Tibial artery (tissue), 4 donors: ENCODE measurements at regions not wholly inside any gene's neighbourhood (a gene's known extent, or its start where the extent isn't known, plus 50 kb on each side); places are given as distances from the start of the nearest gene placed in this dataset.

Source experiments
- DNase-seq, 2 donors: peaks; one replicate each; pipeline ENCODE4 v3.0.0-alpha.2; 2019
- H3K27ac ChIP-seq, 2 donors: fragments of 200-600 bp; sonication (generic) in 1 of 2; 1 replicate in 1 of 2; 2 replicates in 1 of 2; pipeline ENCODE4 v1.5.1; 2018 to 2019; ENCODE audit warnings: mild to moderate bottlenecking in 1 of 2
- H3K27me3 ChIP-seq, 2 donors: fragments of 200-600 bp; sonication (generic) in 1 of 2; one replicate each; pipeline versions ENCODE4 v1.5.1 to v1.6.0; 2016 to 2019
- H3K36me3 ChIP-seq, 3 donors: fragments of 200-600 bp; sonication (generic) in 2 of 3; one replicate each; pipeline ENCODE4 v1.5.1; 2016 to 2019; ENCODE audit warnings: mild to moderate bottlenecking in 2 of 3
- H3K4me1 ChIP-seq, 4 donors: fragments of 200-600 bp; sonication (generic) in 2 of 4; 1 replicate in 3 of 4; 2 replicates in 1 of 4; pipeline ENCODE4 v1.5.1; 2016 to 2019
- H3K4me3 ChIP-seq, 2 donors: fragments of 200-600 bp; sonication (generic) in 1 of 2; 1 replicate in 1 of 2; 2 replicates in 1 of 2; pipeline ENCODE4 v1.5.1; 2018 to 2019; ENCODE audit warnings: mild to moderate bottlenecking in 2 of 2
- H3K9me3 ChIP-seq, 3 donors: fragments of 200-600 bp; sonication (generic) in 1 of 3; one replicate each; pipeline ENCODE4 v1.5.1; 2016 to 2019
- intact Hi-C: fragments of 100-400 bp; cut with DNase I; formaldehyde crosslinking; loops from one replicate; pipeline ENCODE4 v1.15.0; 2023; ENCODE audit warnings: low total_unique reads
- TF ChIP-seq, protein P1 (sequence below), 2 experiments: fragments of 200-600 bp in 1 of 2; fragments of 450-650 bp in 1 of 2; IDR thresholded peaks; one replicate each; pipeline ENCODE4 v1.5.1; 2017 to 2019; ENCODE audit warnings: antibody characterized with exemption in 2 of 2, mild to moderate bottlenecking in 1 of 2, moderate library complexity in 1 of 2

DNA sequence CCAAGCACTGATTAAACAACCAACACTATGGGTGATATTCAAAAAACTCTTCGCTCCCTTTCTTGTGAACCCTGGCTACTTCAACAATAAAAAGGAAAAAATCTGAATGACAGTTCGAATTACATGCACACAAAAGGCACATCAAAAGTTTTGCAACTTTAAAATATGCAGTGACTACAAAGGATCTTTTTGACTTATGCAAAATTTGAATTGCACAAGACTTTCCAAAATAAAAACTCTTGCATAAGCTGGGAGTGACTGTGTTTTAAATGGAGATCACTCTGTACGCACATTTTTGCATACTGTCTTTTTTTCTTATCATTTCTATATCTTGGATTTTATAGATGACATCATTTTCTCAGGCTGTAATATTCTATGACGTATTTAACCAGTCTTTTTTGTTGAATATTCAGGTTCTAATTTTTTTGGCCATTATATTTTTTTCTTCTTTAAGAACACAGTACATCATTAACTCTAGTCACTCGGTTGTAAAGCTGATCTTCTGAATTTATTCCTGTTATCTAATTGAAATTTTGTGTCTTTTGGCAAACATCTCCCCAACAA, 667.6 kb upstream of the TBX3 start:
- DNase-seq, result no peak
- intact Hi-C loops, result no loop called here
- TF ChIP-seq, protein P1, sequence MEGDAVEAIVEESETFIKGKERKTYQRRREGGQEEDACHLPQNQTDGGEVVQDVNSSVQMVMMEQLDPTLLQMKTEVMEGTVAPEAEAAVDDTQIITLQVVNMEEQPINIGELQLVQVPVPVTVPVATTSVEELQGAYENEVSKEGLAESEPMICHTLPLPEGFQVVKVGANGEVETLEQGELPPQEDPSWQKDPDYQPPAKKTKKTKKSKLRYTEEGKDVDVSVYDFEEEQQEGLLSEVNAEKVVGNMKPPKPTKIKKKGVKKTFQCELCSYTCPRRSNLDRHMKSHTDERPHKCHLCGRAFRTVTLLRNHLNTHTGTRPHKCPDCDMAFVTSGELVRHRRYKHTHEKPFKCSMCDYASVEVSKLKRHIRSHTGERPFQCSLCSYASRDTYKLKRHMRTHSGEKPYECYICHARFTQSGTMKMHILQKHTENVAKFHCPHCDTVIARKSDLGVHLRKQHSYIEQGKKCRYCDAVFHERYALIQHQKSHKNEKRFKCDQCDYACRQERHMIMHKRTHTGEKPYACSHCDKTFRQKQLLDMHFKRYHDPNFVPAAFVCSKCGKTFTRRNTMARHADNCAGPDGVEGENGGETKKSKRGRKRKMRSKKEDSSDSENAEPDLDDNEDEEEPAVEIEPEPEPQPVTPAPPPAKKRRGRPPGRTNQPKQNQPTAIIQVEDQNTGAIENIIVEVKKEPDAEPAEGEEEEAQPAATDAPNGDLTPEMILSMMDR (IDR thresholded peaks at IDR 0.05), result no peak

DNA sequence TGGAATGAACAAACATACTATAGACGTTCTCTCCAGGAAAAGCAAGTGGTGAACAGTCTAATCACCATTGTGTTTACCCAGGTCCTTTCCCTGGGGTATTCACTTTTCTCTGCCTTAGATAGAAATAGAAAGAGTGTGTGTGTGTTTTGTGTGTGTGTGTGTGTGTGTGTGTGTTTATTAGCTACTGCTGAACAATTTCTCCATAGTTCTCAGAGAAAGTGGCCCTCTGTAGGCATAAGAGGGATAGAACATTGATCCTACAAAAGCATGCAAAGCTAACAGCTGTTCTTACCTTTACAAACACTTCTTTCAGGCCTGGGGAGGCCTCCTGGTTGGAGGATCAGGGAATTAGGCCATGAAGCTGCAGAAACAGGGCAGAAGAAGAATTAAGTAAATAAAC, 665.7 kb upstream of the TBX3 start:
- H3K27ac ChIP-seq, result no peak overlapping the region
- intact Hi-C loops, result no loop called here
- no peak overlapping the region for H3K4me3 ChIP-seq
- no peaks in the 10 kb centered on the region for H3K36me3 ChIP-seq
- no peak for DNase-seq
- TF ChIP-seq, protein P1 (IDR thresholded peaks at IDR 0.05), result no peak
- H3K9me3 ChIP-seq, result no peaks in the 10 kb centered on the region
- H3K4me1 ChIP-seq, result peaks cover 0 to 10% (median 6%) of the 10 kb centered on the region in 4 donors
- no peaks in the 10 kb centered on the region for H3K27me3 ChIP-seq

More for the DNA sequence above, 667.6 kb upstream of the TBX3 start:
- Histone ChIP-seq H3K9me3 (no peaks in the 10 kb centered on the region), H3K27me3 (no peaks in the 10 kb centered on the region), H3K4me1 (peaks cover 0 to 11% (median 6%) of the 10 kb centered on the region in 4 donors), H3K4me3 (no peak overlapping the region), H3K27ac (no peak overlapping the region), H3K36me3 (no peaks in the 10 kb centered on the region)

DNA sequence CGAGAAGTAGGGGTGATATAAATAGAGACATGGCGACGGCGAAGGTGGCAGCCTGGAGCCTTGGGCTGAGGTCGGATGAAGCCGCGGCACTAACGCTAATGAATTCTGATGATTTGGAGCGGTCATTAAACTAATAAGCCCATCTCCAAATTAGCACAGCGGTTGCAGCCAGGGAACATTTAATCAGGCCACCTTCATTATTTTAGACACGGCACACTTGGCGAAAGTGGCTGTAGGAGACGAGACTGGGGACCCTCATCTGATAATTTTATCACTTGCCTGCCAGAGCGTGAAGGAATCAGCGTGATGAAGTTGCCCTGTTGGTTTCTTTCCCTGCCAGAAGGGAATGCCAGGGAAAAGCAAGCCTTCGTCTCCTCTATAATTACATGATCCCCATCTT, 664.3 kb upstream of the TBX3 start:
- Histone ChIP-seq H3K27me3 (no peaks in the 10 kb centered on the region), H3K36me3 (no peaks in the 10 kb centered on the region), H3K9me3 (no peaks in the 10 kb centered on the region), H3K27ac (no peak overlapping the region), H3K4me1 (no peaks in the 10 kb centered on the region), H3K4me3 (no peak overlapping the region)
- intact Hi-C loops, result no loop called here
- DNase-seq, result no peak
- TF ChIP-seq, protein P1 (IDR thresholded peaks at IDR 0.05), result no peak

DNA sequence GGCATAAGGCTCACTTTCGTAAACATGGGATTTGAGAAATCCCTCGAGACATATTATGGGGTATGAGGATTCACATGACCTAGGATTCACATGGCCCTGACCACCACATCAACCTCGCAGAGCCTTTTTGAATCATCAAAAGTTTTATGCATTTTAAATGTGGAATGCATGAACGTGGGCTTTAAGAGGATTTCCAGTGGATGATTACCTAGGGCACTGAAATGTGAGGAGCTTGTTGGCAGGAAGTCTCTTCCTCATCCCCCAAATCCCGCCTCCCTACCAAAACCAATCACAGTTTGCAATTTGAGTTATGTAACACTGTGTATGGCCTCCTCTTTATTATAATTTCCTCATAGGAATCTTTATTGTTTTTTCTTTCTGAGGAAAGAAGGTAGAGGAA, 659.6 kb upstream of the TBX3 start:
- H3K4me1 ChIP-seq, result peaks cover 0 to 15% (median 5%) of the 10 kb centered on the region in 4 donors
- H3K36me3 ChIP-seq, result no peaks in the 10 kb centered on the region
- intact Hi-C loops, result no loop called here
- H3K27me3 ChIP-seq, result no peaks in the 10 kb centered on the region
- DNase-seq, result no peak
- no peaks in the 10 kb centered on the region for H3K9me3 ChIP-seq
- no peak overlapping the region for H3K4me3 ChIP-seq
- H3K27ac ChIP-seq, result no peak overlapping the region
- TF ChIP-seq, protein P1 (IDR thresholded peaks at IDR 0.05), result no peak

DNA sequence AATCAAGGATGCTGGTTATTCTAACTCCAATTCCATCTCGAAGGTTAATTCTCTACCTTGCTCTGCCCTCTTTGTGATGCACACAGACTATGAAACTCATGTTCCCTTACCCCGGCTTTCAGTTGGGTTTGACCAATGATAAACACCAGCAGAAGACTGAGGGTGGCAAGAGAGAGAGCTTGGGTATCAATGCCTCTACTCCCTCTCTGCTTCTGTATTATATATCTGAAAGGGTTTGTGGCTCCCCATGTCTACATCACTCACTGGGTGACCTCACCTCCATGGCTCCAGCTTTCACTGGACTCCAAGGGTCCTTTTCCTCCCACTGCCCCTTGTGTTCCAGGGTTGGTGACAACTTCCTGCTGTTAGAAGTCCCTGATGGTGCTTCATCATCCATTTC, 659.0 kb upstream of the TBX3 start:
- no peak for DNase-seq
- TF ChIP-seq, protein P1 (IDR thresholded peaks at IDR 0.05), result no peak
- intact Hi-C loops, result no loop called here

DNA sequence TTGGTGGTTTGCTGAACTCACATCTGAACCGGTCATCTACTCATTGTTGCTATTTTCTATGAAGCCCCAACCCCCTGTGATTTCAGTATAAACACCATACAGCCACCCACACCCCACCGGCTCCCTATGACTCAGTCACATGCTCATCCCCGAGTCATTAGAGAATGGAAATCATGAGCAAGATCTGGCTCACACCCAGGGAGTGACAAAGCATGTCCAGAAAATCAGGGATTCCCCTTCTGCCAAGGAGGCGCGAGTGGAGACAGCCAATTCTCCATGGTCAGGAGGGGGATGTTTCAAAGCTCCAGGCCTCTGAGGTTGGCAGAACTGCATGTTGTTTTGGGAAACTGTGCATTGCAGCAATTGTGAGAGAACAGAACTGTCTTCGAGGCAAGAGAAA, 657.5 kb upstream of the TBX3 start:
- Histone ChIP-seq H3K4me3 (no peak overlapping the region), H3K27me3 (no peaks in the 10 kb centered on the region), H3K4me1 (peaks cover 0 to 28% (median 10%) of the 10 kb centered on the region in 4 donors), H3K9me3 (no peaks in the 10 kb centered on the region), H3K27ac (peak overlapping the region; percentile 57 to 66), H3K36me3 (no peaks in the 10 kb centered on the region)
- TF ChIP-seq, protein P1 (IDR thresholded peaks at IDR 0.05), result no peak
- intact Hi-C loops, result no loop called here
- DNase-seq, result peak; percentile 90 to 91

More for the DNA sequence above, 659.0 kb upstream of the TBX3 start:
- Histone ChIP-seq H3K9me3 (no peaks in the 10 kb centered on the region), H3K27me3 (no peaks in the 10 kb centered on the region), H3K4me1 (peaks cover 0 to 15% (median 5%) of the 10 kb centered on the region in 4 donors), H3K4me3 (no peak overlapping the region), H3K36me3 (no peaks in the 10 kb centered on the region), H3K27ac (no peak overlapping the region)
